Anterior cingulate cortex (tissue), 58 donors: ENCODE measurements at regions not wholly inside any gene's neighbourhood (a gene's known extent, or its start where the extent isn't known, plus 50 kb on each side); places are given as distances from the start of the nearest gene placed in this dataset.
"Not testable (repeated sequence)": the region's sequence is repeated elsewhere in the genome, so short reads cannot be mapped to it uniquely, and the experiment has no call there.

ENCODE experiments used
- DNase-seq, 58 donors: peaks; one replicate each; lab custom pipeline; 2025; lab: John Stamatoyannopoulos, UW

DNA sequence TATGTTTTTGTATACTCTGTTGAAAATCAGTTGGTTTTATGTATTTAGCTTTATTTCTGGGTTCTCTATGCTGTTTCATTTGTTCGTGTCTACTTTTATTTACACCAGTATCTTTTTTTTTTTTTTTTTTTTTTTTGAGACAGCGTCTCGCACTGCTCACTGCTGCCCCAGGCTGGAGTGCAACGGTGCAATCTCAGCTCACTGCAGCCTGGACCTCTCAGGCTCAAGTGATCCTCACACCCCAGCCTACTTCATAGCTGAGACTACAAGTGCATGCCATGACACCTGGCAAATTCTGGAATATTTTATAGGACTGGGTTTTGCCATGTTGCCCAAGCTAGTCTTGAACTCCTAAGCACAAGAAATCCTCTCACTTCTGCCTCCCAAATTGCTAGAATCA, 869.4 kb upstream of the CDH6 start:
- DNase-seq: no peak

DNA sequence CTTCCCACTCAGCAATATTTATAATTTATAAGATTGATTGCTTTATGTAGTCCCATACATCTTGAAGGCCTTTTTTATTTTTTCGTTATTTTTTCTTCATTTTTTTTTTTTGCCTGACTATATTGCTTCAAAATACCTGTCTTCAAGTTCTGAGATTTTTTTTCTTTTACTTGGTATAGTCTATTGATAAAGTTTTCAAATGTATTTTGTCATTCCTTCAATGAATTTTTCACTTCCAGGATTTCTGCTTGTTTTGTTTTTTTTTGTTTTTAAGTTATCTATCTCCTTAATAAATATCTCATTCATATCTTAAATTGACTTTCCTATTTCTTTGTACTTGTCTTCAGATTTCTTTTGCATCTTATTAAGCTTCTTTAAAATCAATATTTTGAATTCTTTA, 905.6 kb upstream of the CDH6 start:
- no peak for DNase-seq

DNA sequence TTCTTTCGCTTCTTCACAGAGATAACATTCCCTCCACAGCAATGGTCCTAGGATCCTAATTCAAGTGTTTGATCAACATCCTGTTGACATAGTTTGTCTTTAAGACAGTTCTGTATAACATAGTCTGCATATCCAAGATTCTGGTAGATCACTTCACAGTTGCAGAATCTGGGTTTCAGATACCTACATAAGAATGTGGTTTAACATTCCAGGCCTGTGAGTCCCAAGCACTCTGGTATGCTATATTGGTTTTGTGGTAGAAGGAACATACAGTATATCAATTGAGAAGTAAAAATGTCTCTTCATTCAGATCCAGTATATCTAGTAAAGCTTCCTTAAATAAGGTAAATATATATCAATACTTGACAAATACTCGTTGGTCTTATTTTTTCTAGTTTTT, 914.2 kb upstream of the CDH6 start:
- DNase-seq: no peak

DNA sequence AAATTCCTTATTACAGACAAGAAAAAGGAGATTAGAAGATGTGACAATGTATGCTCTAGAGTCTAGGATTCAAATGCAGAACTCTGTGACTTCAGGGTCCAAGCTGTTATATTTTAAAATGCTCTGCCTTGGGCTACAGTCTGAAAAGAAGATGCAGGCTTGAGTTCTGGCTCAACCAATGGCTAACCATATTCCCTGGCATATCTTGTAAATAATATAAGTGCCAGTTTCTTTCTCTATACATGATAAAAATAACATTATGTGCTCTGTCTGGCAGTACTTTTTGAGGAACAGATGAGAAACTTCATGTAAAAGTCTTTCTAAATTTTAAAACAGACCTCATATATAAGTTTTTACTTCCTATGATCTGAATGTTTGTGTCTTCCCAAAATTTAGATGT, 926.5 kb upstream of the CDH6 start:
- no peak for DNase-seq

DNA sequence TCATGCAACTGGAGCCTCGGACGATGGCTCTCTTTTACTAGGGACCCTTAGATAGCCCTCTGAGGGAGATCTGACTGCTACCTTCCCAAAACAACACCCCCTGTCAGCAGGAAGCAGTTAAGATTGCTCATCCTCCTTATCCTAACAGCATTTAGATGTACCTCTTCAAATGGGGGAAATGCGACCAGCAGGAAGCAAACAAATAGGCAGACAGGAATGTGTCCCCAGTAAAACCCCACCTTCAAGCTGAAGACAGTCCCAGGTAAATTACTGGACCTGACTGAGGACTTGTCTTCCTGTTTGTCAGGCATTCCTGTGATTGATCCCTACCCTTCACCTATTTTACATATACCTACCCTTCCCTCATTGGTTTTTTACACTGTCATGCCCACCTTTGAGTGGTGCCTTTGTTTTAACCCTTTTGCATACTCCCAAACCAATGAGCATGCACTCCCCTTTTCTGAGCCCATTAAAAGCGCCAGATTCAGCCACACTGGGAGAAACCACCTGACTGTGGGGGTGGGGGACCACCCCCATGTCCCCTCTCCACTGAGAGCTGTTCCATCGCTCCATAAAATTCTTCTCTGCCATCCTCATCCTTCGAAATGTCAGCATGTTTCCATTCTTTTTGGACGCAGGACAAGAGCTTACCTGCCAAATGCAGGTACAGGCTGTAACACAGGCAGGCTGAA, 954.0 kb upstream of the CDH6 start:
- DNase-seq: no peak

DNA sequence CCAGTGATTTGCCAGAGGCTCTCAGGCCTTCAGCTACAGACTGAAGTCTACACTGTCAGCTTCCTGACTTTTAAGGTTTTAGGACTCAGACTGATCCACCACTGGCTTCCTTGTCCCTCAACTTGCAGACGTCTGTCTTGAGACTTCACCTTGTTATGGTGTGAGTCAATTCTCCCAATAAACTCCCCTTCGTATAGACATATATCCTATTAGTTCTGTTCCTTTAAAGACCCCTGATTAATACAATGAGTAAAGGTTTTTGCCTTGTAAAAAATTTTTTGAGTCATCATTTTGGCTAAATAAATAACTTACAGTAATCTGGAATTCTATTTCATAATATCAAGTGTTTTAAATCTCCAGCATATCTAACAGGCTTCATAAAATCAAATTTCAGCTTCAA, 956.3 kb upstream of the CDH6 start:
- DNase-seq: no peak

DNA sequence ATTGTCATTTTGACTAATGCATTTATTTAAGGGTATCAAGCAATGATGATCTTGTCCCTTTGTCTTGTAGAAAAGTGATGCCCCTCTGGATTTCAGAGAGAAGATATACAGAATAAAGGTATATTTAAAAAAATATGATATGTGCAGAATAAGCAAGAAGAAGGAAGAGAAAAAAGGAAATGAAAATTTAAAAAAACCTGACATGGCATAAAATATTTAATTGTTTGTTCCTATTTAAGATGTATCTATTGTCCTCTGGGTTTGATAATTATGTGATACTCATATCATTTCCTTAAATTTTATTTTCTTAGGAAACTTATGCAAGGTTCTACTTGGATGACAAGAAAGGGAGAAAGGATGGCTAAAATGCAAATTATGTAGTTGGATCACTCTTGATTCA, 983.7 kb upstream of the CDH6 start:
- DNase-seq: no peak

DNA sequence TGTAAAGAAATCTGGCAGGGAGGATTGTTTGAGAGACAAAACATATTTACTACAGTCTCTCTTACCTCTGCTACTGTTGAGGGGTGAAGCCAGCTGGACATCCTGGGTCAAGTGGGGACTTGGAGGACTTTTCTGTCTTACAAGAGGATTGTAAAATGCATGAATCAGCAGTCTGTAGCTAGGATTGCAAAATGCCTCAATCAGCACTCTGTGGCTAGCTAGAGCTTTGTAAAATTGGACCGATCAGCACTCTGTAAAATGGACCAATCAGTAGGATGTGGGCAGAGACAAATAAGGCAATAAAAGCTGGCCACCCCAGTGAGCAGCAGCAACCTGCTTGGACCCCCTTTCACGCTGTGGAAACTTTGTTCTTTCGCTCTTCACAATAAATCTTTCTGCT, 995.8 kb upstream of the CDH6 start:
- DNase-seq: no peak

DNA sequence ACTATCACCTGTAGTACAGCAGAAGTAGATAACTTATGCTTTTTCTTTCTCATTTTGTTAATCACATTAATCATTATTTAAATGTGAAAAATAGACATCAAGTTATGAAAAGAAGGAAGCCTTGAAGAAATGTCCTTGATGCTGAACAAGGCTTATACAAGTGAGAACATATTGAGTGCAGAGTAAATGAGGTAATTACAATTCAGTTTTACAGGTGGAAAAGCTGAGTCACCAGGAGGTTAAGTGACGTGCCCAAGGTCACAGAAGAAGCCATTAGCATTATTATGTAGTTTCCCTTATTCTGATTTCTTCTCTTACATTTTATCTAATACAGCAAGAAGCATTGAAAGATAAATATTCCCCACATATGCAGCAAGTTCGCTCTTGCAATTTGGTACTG, 998.5 kb upstream of the CDH6 start:
- DNase-seq: no peak

DNA sequence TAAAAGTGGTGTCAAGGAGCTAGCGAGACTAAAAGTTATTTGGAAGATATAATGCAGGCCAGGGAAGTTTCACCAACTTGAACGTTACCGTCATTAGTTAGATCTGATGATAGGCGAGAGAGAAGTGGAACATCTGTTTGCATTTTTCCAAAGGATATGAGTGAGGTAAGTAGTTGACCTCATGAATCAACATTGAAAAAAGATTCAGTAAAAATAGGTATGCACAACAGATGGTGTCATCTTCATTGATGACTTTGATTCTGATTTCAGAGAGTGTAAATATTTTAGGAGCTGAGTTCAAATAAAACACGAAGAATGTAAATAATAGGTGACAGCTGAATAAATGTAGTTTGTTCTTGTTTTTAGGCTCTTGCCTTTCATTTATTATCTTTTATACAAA, 998.9 kb upstream of the CDH6 start:
- no peak for DNase-seq

DNA sequence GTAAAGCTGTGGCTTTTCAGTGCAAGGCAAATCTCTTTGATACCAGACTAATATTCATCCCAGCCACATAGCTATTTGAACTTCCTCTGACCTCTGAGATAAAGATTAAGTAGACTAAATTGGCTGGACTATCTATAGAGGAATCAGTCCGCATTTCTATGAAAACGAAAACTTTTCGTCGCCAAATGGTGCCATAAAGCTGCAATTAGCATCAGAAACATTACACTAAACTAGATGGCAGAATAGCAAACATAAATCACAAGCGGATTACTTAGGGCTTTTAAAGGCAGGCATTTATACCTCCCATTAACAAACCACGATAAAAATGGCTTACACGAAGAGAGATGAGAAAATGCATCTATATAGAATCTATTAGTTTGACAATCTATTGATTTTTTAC, 1009.7 kb upstream of the CDH6 start:
- no peak for DNase-seq

DNA sequence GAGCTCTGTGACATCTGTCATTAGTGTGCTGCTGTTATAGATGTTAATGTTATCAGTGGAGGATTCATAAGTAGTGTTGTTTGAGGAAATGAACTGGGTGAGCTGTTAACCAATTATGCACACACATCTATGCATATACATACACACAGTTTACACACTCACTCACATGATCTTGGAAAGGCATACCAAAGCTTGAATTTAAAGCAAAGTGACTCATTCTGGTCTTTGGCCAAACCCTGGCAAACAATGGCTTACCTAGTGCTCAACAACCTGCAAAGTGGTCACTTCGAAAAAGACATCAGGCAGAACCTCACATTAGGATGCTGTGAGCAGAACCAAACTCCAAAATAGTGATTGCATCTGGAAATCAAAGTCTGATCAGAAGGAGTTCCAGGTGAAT, 1037.3 kb upstream of the CDH6 start:
- no peak for DNase-seq

DNA sequence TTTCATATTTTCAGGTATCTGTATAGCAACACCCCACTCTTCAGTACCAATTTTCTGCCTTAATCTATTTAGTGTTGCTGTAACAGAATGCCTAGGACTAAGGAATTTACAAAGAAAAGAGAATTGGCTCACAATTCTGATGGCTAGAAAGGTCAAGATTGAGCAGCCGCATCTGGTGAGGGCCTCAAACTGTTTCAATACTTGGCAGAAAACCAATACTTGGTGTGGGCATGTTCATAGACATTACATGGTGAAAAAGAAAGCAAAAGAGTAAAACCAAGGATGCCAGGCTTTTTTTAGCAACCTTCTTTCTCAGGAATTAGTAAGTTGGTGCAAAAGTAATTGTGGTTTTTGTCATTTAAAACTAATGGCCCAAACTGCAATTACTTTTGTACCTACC, 1041.1 kb upstream of the CDH6 start:
- no peak for DNase-seq

DNA sequence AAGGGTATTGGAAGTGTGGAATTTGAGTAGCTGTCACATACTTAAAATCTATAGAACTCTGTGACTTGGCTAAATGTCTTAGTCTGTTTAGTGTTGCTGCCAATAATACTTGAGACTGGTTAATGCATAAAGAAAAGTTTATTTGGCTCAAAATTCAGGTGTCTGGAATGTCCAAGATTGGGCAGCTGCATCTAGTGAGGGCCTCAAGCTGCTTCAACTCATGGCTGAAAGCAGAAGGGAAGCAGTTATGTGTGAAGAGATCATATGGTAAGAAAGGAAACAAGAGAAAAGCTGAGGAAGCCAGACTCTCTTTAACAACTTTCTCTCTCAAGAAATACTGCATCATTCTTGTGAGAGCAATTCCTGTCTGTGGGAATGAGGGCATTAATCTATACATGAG, 1043.3 kb upstream of the CDH6 start:
- no peak for DNase-seq

DNA sequence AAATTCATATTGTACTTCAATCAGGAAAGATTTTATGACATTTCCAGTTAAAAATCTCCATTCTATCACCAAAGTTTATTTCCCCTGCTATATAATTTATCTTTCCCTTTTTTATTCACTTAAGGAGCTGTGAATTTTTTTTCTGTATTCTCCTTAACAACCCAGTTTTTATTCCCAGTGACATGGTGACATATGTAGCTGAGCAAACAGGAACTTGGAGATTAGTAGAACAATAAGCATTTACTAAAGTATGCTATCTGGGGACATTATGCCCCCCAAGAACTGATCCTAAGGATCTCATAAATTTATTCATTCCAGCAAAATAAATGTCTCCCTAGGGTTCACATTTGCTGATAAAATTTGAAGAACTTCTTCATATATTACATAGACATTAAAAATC, 1044.0 kb upstream of the CDH6 start:
- DNase-seq: no peak

DNA sequence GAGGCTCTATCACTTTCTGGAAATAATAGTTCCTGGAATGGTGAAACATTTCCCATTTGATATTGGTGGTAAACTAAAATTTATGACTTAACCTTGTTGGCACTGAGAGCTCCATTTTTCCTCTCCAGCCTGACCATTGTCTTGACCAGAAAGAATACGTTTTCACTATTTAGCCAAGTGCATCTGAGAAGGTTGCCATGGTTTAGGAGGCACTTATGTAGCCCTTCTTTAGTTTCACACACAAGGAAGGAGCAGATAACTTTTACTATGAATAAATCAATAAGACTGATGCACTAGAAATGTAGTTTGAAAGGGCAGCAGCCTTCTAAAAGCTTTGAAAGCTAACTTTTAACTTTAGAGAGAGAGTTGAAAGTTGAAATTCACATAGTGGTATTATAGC, 1045.5 kb upstream of the CDH6 start:
- DNase-seq: no peak

DNA sequence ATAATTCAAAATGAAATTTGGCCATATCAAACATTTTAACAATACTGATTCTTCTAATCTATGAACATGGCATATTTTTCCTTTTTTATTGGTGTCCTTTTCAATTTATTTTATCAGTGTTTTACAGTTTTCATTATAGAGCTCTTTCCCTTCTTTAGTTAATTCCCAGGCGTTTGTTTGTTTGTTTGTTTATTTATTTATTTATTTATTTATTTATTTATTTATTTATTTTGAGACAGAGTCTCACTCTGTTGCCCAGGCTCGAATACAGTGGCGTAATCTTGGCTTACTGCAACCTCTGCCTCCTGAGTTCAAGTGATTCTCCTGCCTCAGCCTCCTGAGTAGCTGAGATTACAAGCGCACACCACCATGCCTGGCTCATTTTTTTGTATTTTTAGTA, 1049.4 kb upstream of the CDH6 start:
- not testable (repeated sequence) for DNase-seq

DNA sequence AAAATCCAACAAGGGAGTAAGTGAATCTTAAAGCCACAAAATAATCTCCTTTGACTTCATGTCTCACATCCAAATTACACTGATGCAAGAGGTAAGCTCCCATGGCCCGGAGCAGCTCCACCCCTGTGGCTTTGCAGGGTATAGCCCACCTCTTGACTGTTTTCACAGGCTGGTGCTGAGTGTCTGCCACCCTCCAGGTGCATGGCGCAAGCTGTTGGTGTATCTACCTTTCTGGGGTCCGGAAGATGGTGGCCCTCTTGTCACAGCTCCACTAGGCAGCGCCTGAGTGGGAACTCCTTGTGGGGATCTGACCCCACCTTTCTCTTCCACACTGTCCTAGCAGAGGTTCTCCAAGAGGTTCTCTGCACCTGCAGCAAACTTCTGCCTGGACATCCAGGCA, 1051.1 kb upstream of the CDH6 start:
- DNase-seq: no peak

DNA sequence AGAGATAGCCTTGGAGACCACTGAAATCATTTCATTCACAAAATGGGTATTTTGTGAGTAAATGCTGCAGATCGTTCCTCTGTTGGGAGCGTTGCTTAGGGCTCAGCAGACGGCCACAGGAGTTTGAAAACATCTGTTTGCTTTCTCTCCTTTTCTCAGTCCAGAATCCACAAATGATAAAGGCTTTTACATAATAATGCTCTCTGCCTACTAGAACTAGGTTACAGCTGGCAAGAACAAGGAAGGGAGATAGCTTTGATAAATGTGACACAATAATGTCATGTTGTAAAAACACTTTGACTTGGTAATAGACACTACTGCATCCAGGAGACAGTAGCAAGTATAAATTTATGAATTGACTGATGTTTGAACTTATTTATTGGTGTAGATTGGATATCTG, 1072.4 kb upstream of the CDH6 start:
- DNase-seq: no peak

DNA sequence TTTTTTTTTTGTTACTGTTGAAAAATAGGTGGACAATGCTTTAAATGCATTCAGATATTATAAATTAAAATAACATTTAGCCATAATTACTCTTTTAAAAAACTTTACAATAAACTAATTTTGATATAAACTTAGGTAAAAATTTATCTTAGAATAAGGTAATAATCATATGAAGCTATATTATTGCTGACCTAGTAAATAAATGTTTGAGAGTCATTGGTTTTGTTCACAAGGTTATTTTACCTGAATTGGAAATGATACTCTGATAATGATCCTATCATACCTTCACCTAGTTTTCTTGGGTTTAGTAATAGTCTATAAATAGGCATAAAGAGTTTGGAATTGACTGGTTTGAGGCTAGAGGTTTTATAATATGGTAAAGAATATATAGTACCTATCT, 1076.4 kb upstream of the CDH6 start:
- DNase-seq: no peak

DNA sequence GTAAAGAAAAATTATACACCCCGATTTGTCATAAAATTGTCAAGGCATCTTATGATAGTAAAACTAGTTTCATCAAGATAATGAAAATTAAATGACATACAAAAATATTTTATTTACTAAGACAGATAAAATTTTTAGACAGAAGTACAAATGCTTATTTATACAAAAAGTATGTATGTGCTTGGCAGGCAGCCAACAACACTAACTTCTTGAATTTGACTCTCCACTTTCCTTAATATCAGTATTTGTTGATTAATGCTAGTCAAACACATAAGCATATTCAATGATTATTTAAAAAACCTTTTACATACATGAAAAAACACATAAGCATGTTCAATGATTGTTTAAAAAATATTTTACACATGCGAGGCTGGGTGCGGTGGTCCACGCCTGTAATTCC, 1079.9 kb upstream of the CDH6 start:
- no peak for DNase-seq

DNA sequence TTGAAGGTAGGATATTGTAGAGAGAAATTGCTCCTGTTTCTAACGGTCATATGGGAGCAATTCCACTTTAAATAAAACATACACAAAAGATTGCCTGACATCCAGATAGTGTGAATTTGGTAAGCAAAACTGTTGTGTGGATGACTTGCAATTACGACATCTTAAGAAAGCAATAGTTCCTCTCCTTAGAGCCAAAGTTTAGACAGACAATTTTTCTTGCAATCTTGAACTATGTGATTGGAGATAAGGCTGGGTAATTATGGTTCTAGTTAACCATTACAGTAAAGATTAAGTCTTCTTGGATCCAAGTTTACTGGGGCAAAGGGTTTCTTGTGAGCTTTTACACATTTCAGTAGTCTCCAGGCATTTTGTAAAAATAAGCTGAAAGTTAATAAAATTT, 1080.6 kb upstream of the CDH6 start:
- DNase-seq: no peak

DNA sequence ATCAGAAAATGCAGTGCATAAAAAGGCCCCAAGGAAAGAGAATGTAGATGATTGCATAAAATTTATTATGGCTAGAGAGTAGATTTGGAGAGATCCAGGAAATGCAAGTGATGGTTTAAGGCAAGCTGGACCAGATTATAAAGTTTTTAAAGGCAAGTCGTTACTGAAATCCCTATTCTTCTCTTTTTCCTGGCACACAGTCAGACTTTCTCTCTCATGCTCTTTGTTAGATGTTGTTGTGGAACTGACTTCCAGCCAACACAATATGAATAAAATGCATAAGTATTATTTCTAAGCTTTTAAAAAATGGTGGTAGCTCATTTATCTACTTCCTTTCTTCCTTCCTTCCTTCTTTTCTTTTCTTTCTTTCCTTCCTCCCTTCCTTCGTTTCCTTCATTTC, 1085.4 kb upstream of the CDH6 start:
- no peak for DNase-seq
